Retina (tissue), 1 donor: ENCODE measurements at regions not wholly inside any gene's neighbourhood (a gene's known extent, or its start where the extent isn't known, plus 50 kb on each side); places are given as distances from the start of the nearest gene placed in this dataset.

Experiments used
- DNase-seq: peaks from one replicate; pipeline ENCODE4 v3.0.0-alpha.2; 2016

- DNase-seq = no peak
These were observed 128.7 kb upstream of the MID1 start for GRCh38 chrX:10749113-10749512.

GRCh38 chrX:10750581-10750980 lies 130.2 kb upstream of the MID1 start:
- no peak for DNase-seq

GRCh38 chrX:10753116-10753515 lies 132.7 kb upstream of the MID1 start:
- DNase-seq = no peak

GRCh38 chrX:10754445-10754844 lies 134.1 kb upstream of the MID1 start:
- no peak for DNase-seq

DNA sequence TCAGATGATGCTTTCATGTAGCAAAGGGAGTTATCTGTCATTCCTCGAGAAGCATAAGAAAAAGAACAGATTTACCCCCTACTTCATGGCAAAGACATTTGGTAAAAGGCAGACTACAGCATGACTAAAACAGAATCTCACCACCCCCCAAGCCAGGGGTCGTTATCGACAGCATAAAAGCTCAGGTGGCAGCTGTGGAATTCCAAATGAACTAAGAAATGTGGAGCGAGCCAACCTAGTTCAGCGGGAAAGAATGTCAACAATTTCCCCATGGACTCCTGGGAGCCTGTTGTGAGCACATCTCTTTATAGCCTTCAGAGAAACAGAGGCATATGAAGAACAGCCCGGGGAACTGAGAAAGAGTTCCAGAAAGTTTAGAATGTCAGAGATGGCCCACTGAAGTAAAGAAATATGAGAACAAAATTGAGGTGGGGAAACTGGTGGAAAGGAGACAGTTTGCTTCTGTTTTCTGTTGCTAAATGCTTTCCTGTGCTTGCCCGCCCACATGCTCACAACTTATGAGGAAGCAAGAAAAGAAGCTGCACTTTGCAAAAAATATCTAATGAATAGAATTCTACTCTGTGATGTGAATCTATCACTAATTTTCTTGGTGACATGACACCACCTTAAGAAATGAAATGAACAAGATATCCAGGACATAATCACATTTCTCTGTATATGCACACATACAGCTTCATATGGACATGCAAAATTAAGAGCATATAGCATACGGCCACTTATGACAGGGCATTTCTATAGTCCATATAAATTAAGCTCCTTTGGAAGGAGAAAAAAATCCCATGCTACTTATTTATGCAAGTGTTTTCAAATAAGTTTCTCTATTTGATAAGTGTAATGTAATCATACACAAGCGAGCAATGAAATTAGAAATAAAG lies 135.3 kb upstream of the MID1 start:
- DNase-seq = peak; percentile 25

DNA sequence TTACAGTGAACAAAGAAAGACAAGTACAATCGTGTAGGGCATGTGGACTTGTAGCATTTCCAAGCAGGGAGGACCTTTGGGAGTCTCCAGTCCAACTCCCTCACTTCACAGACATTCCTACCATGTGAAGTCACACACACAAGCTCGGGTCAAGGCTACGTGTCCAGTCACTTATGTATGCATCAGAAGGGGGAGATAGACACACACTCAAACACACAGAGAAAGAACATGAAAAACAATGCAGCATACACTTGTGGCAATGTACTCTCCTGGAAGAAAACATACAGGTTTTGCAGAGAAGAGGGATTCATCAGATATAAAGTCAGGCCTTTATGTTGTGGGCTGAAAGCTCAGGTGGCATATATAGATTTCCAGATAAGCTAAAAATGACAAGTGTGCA lies 136.1 kb upstream of the MID1 start:
- DNase-seq = no peak

GRCh38 chrX:10759141-10759799 lies 138.9 kb upstream of the MID1 start:
- no peak for DNase-seq

DNA sequence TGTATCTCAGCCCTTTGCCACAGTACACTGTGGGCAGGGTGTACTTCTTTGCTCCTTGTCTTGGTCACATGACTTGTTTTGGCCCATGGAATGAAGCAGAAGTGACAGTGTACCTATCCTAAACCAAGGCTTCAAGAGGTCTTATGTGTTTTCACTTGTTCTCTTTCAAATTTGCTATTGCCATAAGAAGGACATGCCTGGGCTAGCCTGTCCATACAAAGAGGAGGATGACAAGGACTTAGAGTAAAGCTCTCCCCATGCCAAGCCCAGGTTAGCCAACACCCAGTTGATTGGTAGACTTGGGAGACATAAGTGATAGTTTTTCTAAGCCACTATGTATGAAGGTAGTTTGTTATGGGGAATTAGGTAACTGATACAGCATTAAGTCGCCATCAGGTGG lies 141.1 kb upstream of the MID1 start:
- DNase-seq = no peak

GRCh38 chrX:10769195-10769594 lies 148.8 kb upstream of the MID1 start:
- peak; percentile 56 for DNase-seq

GRCh38 chrX:10769696-10770619 lies 149.6 kb upstream of the MID1 start:
- DNase-seq = peak; percentile 74

DNA sequence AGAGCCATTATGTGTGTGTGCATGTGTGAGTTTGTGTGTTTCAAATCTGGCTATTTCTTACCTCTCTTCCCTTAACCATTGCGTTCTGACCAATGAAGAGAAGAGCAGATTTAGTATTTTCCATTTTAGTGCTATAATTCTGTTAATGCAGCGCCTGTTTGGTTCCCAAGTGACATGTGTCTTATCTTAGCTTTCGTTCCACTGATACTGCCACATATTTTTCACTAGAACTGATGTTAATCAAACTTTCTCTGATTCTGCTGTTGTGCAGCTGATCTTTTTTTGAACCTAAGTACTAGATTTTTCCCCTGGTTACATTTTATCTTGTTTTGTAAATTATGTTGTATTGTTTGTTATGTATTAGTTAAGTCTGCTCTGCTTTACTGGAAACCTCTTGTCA lies 152.9 kb upstream of the MID1 start:
- no peak for DNase-seq

DNA sequence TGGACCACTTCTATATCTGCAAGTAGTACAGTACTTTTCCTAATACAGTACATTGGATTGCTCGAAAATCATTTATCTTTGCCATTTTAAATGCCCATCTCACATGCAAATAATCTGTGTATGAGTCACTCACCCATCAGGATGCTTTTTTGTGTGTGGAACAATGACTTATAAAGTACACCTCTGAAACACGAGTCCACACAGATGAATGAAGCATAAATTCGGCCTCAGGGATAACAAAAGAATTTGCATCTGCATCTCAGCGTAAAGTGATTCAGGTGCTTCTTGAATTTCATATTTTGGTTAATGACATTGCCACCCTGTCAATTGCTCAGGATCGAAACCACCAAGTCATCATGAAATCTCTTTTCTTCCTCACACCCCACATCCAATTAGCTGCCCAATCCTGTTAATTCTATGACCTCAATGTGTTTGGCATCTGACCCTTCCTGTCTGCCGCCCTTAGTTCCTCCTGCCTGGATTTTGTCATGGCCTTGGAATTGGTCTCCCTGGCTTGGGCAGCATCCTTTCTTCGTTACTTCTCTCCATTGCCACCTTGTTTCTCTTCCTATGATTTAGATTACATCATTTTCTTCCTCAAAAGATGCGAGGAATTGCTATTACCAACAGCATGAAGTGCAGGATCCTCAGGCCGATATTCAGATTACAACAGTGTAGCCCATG lies 161.6 kb upstream of the MID1 start:
- DNase-seq = no peak

DNA sequence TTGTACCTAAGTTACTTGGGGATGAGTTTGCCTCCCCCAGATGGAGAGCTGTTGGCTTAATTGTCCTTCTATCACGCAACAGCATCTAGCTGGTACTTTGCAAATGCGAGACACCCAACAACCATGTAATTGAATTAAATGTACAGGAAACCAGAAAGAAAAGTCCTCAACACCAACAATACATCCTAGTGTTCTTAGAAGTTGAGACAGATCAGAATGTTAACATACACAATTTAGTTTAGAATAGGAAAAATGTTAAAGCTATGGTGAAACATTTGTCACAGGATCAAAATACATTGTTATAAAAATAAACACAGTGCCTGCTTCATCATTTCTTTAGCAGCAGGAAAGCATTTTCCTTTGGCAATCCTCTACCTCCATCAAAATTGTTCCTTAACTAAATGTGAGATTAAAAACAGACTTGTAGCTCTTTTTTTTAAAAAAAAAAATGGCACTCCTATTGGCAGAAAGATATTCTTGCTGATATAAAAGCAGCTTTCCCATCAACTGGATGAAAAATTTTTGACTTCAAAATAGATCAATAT lies 163.1 kb upstream of the MID1 start:
- no peak for DNase-seq

DNA sequence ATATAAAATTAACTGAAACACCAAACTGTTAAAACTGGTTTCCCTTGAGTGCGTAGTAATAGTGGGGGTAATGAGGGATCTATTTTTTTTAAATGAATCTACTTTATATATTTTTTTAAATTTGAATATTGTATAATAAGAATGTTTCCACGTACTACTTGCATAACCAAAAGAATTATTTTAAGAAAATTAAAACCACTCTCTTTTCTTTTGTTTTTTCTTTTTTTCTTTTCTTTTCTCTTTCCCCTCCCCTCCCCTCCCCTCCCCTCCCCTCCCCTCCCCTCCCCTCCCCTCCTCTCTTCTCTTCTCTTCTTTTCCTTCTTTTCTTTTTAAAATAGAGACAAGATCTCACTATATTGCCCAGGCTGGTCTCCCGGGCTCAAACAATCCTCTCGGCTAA lies 166.9 kb upstream of the MID1 start:
- DNase-seq = no peak

DNA sequence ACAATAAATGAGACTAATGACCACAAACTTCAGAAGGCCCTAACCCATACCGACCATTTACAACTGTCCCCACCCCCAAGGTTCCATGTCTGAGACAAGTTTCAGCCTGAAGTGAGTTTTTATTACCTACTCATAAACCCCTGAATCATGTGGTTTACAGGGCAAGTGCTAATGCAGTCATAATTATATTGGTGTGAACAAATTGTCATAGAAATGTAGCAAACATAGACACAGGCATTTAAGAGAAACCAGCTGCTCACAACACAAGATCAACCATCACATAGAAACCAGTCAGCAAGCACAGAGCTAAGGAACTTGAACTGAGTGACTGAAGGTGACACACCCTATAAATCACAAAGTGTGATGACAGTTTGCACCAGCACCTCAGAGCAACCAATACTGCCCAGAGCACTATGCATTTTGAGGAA lies 173.8 kb upstream of the MID1 start:
- no peak for DNase-seq

- DNase-seq = no peak
These were observed 175.3 kb upstream of the MID1 start for GRCh38 chrX:10795721-10796120.

DNA sequence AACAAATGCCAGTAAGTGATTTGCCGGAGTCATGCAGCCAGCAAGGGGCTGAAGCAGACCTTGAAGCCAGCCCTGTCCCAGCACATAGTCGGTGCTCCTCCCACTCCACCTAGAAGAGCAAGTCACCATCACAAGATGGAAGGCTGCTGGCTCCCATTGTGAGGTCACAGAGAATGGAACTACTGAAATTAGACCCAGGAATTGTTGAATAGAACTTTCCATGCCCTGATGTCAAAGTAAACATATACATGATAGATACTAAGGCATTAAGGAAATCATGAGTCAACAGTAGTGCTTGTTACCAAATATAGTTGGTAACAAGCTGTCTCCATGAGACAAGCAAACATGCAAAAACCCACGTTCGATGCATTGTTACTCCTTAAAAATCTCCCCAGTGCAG lies 177.1 kb upstream of the MID1 start:
- no peak for DNase-seq

- peak; percentile 49 for DNase-seq
These were observed 177.7 kb upstream of the MID1 start for GRCh38 chrX:10798041-10798440.

GRCh38 chrX:10800796-10801195 lies 180.4 kb upstream of the MID1 start:
- DNase-seq = no peak

DNA sequence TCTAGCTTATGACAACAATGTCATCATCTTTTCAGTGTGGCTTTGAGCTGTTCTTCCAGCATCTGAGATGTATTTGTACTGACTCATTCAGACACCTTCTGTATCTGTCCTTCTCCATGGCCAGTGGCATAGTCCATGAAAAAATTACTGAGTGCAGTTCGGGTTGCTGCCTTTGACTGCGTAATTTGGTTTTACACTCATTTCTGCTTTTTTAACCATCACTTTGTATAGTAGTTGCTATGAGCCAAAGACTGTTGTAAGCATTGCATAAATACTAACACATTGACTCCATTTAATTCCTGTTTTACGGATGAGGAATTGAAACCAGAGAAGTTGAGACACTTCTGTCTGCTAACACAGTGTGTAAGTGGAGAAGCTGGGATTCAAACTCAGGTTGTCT lies 190.7 kb upstream of the MID1 start:
- DNase-seq = no peak

DNA sequence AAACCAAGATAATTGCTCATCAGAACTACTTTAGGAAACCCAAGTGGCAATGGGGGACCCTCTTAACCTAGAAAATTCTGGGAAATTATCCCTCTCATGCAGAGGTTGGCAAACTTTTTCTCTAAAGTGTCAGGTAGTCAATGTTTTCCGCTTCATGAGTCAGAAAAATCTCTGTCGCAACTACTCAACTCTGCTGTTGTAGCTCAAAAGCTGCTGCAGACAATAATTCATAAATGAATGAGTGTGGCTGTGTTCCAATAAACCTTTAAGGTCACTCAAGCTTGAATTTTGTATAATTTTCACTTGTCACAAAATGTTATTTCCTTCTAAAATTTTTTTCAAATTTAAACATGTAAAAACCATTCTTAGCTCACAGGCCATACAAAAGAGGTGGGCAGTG lies 193.4 kb upstream of the MID1 start:
- DNase-seq = no peak

GRCh38 chrX:10818651-10819050 lies 198.3 kb upstream of the MID1 start:
- no peak for DNase-seq
